ENCODE measurements at regions not wholly inside any gene's neighbourhood (a gene's known extent, or its start where the extent isn't known, plus 50 kb on each side); places are given as distances from the start of the nearest gene placed in this dataset.

- no peak overlapping the region for H3K4me3 ChIP-seq (ENCODE audit: low read depth, low read length)
- TF ChIP-seq CTCF (IDR thresholded peaks at IDR 0.05; ENCODE audit: low read depth, low read length): no peak
Observed at GRCh38 chr9:86503942-86504341, 149.7 kb upstream of the TUT7 start.

- TF ChIP-seq CTCF (IDR thresholded peaks at IDR 0.05; ENCODE audit: low read depth, low read length): no peak
- H3K4me3 ChIP-seq (ENCODE audit: low read depth, low read length): no peak overlapping the region
Observed at GRCh38 chr9:86503314-86503713, 149.1 kb upstream of the TUT7 start.

- no peak for TF ChIP-seq CTCF (IDR thresholded peaks at IDR 0.05; ENCODE audit: low read depth, low read length)
Observed at GRCh38 chr9:86500667-86501435, 146.6 kb upstream of the TUT7 start.

GRCh38 chr9:86500031-86500430 is 145.8 kb upstream of the TUT7 start:
- no peak for TF ChIP-seq CTCF (IDR thresholded peaks at IDR 0.05; ENCODE audit: low read depth, low read length)
- H3K4me3 ChIP-seq (ENCODE audit: low read depth, low read length): no peak overlapping the region

More at GRCh38 chr9:86500667-86501435, 146.6 kb upstream of the TUT7 start:
- no peak overlapping the region for H3K4me3 ChIP-seq (ENCODE audit: low read depth, low read length)

GRCh38 chr9:86494644-86495111 is 140.5 kb upstream of the TUT7 start:
- no peak overlapping the region for H3K4me3 ChIP-seq (ENCODE audit: low read depth, low read length)
- TF ChIP-seq CTCF (IDR thresholded peaks at IDR 0.05; ENCODE audit: low read depth, low read length): no peak

GRCh38 chr9:86491468-86492266 is 137.5 kb upstream of the TUT7 start:
- no peak for TF ChIP-seq CTCF (IDR thresholded peaks at IDR 0.05; ENCODE audit: low read depth, low read length)
- no peak overlapping the region for H3K4me3 ChIP-seq (ENCODE audit: low read depth, low read length)

GRCh38 chr9:86488794-86489193 is 134.6 kb upstream of the TUT7 start:
- H3K4me3 ChIP-seq (ENCODE audit: low read depth, low read length): no peak overlapping the region
- TF ChIP-seq CTCF (IDR thresholded peaks at IDR 0.05; ENCODE audit: low read depth, low read length): no peak

Data from WI38 (cell line).